Esophagus muscularis mucosa (tissue), 4 donors: ENCODE measurements at regions not wholly inside any gene's neighbourhood (a gene's known extent, or its start where the extent isn't known, plus 50 kb on each side); places are given as distances from the start of the nearest gene placed in this dataset.

ENCODE experiments used
- CTCF ChIP-seq, 3 experiments: fragments of 200-600 bp in 2 of 3; fragments of 450-650 bp in 1 of 3; sonication (generic) in 2 of 3; IDR thresholded peaks; one replicate each; pipeline ENCODE4 v1.5.1; 2017 to 2019; ENCODE audit warnings: antibody characterized with exemption in 3 of 3, mild to moderate bottlenecking in 2 of 3, moderate library complexity in 1 of 3
- EP300 ChIP-seq: sonication (generic); formaldehyde crosslinking; IDR thresholded peaks from one replicate; pipeline ENCODE4 v1.6.1; 2017; ENCODE audit warnings: antibody characterized with exemption
- POLR2A ChIP-seq: fragments of 450-650 bp; IDR thresholded peaks from one replicate; pipeline ENCODE4 v1.6.1; 2017; ENCODE audit warnings: antibody characterized with exemption, moderate library complexity, mild to moderate bottlenecking, low read depth
- POLR2AphosphoS5 ChIP-seq, 2 donors: sonication (generic); formaldehyde crosslinking; IDR thresholded peaks; one replicate each; pipeline ENCODE4 v1.6.1; 2017; ENCODE audit warnings: antibody characterized with exemption in 2 of 2

GRCh38 chr2:58479535-58480140 is 238.5 kb upstream of the FANCL start:
- no peak for TF ChIP-seq CTCF (IDR thresholded peaks at IDR 0.05)
- no peak for TF ChIP-seq POLR2A
- no peak for TF ChIP-seq EP300
- no peak for TF ChIP-seq POLR2AphosphoS5 (IDR thresholded peaks at IDR 0.05)
